Upper lobe of left lung (tissue), 6 donors: ENCODE measurements at regions not wholly inside any gene's neighbourhood (a gene's known extent, or its start where the extent isn't known, plus 50 kb on each side); places are given as distances from the start of the nearest gene placed in this dataset.
"Not testable (repeated sequence)": the region's sequence is repeated elsewhere in the genome, so short reads cannot be mapped to it uniquely, and the experiment has no call there.

Experiments used
- ATAC-seq, 2 donors: fragments of 200-7000 bp; cut with Tn5 transposase; one replicate each; pipeline ENCODE4 v1.9.1; 2022; ENCODE audit warnings: mild to moderate bottlenecking in 2 of 2, moderate library complexity in 2 of 2; ENCODE audit not compliant: low FRiP score in 2 of 2
- DNase-seq, 2 donors: peaks; one replicate each; pipeline ENCODE4 v3.0.0-alpha.2; 2019 to 2020
- H3K27ac ChIP-seq, 4 donors: fragments of 200-600 bp; sonication (generic); one replicate each; pipeline ENCODE4 v1.5.1; 2016 to 2019
- H3K27me3 ChIP-seq, 4 donors: fragments of 200-600 bp; sonication (generic); one replicate each; pipeline ENCODE4 v1.5.1; 2017 to 2019
- H3K36me3 ChIP-seq, 4 donors: fragments of 200-600 bp; sonication (generic); one replicate each; pipeline ENCODE4 v1.5.1; 2016 to 2019
- H3K4me1 ChIP-seq, 4 donors: fragments of 200-600 bp; sonication (generic); one replicate each; pipeline ENCODE4 v1.5.1; 2018 to 2019
- H3K4me3 ChIP-seq, 4 donors: fragments of 200-600 bp; sonication (generic); one replicate each; pipeline ENCODE4 v1.5.1; 2017 to 2019; ENCODE audit warnings: mild to moderate bottlenecking in 2 of 4, moderate library complexity in 1 of 4
- H3K9me3 ChIP-seq, 4 donors: fragments of 200-600 bp; sonication (generic); one replicate each; pipeline ENCODE4 v1.5.1; 2018 to 2019
- CTCF ChIP-seq, 6 experiments: fragments of 450-650 bp in 4 of 6; fragments of 200-600 bp in 2 of 6; sonication (generic) in 2 of 6; IDR thresholded peaks; one replicate each; pipeline ENCODE4 v1.5.1; 2016 to 2019; ENCODE audit warnings: antibody characterized with exemption in 6 of 6
- EP300 ChIP-seq, 4 donors: sonication (generic); formaldehyde crosslinking; IDR thresholded peaks; one replicate each; pipeline ENCODE4 v1.5.1; 2017; ENCODE audit warnings: antibody characterized with exemption in 4 of 4, control low read depth in 2 of 4
- POLR2A ChIP-seq, 4 donors: fragments of 450-650 bp; IDR thresholded peaks; one replicate each; pipeline ENCODE4 v1.5.1; 2016 to 2017; ENCODE audit warnings: antibody characterized with exemption in 4 of 4, mild to moderate bottlenecking in 2 of 4
- POLR2AphosphoS5 ChIP-seq, 2 donors: sonication (generic); formaldehyde crosslinking; IDR thresholded peaks; one replicate each; pipeline ENCODE4 v1.5.1; 2017; ENCODE audit warnings: antibody characterized with exemption in 2 of 2
- WGBS, 2 donors: methylation state at CpG; one replicate each; pipeline ENCODE4 v1.1.5; 2017 to 2018; 5-methylcytosine and 5-hydroxymethylcytosine counted together
- donor health status: DM: no; HTN: no; CAD: no; lungs with moderate emphysema.
- donor health status: DM: no; HTN: yes; CAD: no; lungs with severe emphysema.

- H3K27me3 ChIP-seq = no peaks in the 10 kb centered on the region
- no peak overlapping the region for H3K27ac ChIP-seq
- TF ChIP-seq CTCF (IDR thresholded peaks at IDR 0.05) (no peak), POLR2AphosphoS5 (IDR thresholded peaks at IDR 0.05) (no peak)
- no peak for DNase-seq
- H3K36me3 ChIP-seq = no peaks in the 10 kb centered on the region
- no peaks in the 10 kb centered on the region for H3K4me1 ChIP-seq
- WGBS, 2 donors = 57 to 59% methylated on average over 1 of the region's 1 CpG
- no peaks in the 10 kb centered on the region for H3K9me3 ChIP-seq
- no peak overlapping the region for H3K4me3 ChIP-seq
- ATAC-seq = no peak
These were observed 95.6 kb upstream of the TOPAZ1 start for GRCh38 chr3:44146073-44146472.

- ATAC-seq (no peak), DNase-seq (no peak)
- H3K9me3 ChIP-seq = no peaks in the 10 kb centered on the region
- H3K36me3 ChIP-seq = no peaks in the 10 kb centered on the region
- no peak overlapping the region for H3K4me3 ChIP-seq
- 83 to 90% methylated on average over 1 to 2 of the region's 2 CpGs for WGBS, 2 donors
- TF ChIP-seq EP300 (IDR thresholded peaks at IDR 0.05) = no peak
- TF ChIP-seq CTCF (IDR thresholded peaks at IDR 0.05) = no peak
- TF ChIP-seq POLR2AphosphoS5 (IDR thresholded peaks at IDR 0.05) = no peak
- TF ChIP-seq POLR2A (IDR thresholded peaks at IDR 0.05) = no peak
- H3K27me3 ChIP-seq = no peaks in the 10 kb centered on the region
- no peaks in the 10 kb centered on the region for H3K4me1 ChIP-seq
- no peak overlapping the region for H3K27ac ChIP-seq
These were observed 81.9 kb upstream of the TOPAZ1 start for GRCh38 chr3:44159696-44160300.

- no peaks in the 10 kb centered on the region for H3K27me3 ChIP-seq
- H3K36me3 ChIP-seq = no peaks in the 10 kb centered on the region
- DNase-seq (no peak), ATAC-seq (no peak)
- 78 to 86% methylated on average over 4 of the region's 4 CpGs for WGBS, 2 donors
- no peaks in the 10 kb centered on the region for H3K9me3 ChIP-seq
- H3K27ac ChIP-seq = no peak overlapping the region
- TF ChIP-seq POLR2A (IDR thresholded peaks at IDR 0.05) (no peak), CTCF (IDR thresholded peaks at IDR 0.05) (no peak), POLR2AphosphoS5 (IDR thresholded peaks at IDR 0.05) (no peak), EP300 (IDR thresholded peaks at IDR 0.05) (no peak)
- no peaks in the 10 kb centered on the region for H3K4me1 ChIP-seq
- H3K4me3 ChIP-seq = no peak overlapping the region
These were observed 80.9 kb upstream of the TOPAZ1 start for GRCh38 chr3:44160818-44161217.

- no peaks in the 10 kb centered on the region for H3K4me1 ChIP-seq
- no peak overlapping the region for H3K4me3 ChIP-seq
- H3K36me3 ChIP-seq = no peaks in the 10 kb centered on the region
- H3K27ac ChIP-seq = no peak overlapping the region
- TF ChIP-seq POLR2AphosphoS5 (IDR thresholded peaks at IDR 0.05) = no peak
- TF ChIP-seq POLR2A (IDR thresholded peaks at IDR 0.05) = no peak
- no peak for TF ChIP-seq EP300 (IDR thresholded peaks at IDR 0.05)
- no peak for TF ChIP-seq CTCF (IDR thresholded peaks at IDR 0.05)
- 90 to 93% methylated on average over 4 of the region's 4 CpGs for WGBS, 2 donors
- ATAC-seq = no peak
- no peak for DNase-seq
- no peaks in the 10 kb centered on the region for H3K9me3 ChIP-seq
- no peaks in the 10 kb centered on the region for H3K27me3 ChIP-seq
These were observed 69.8 kb upstream of the TOPAZ1 start for GRCh38 chr3:44171891-44172290.

- not testable (repeated sequence) for H3K27me3 ChIP-seq, H3K4me1 ChIP-seq, H3K36me3 ChIP-seq, DNase-seq, ATAC-seq, H3K27ac ChIP-seq, H3K4me3 ChIP-seq, H3K9me3 ChIP-seq
- WGBS, 2 donors = 91 to 98% methylated on average over 8 of the region's 8 CpGs
These were observed 69.0 kb upstream of the TOPAZ1 start for GRCh38 chr3:44172701-44173100.
